ENCODE measurements at regions not wholly inside any gene's neighbourhood (a gene's known extent, or its start where the extent isn't known, plus 50 kb on each side); places are given as distances from the start of the nearest gene placed in this dataset.

DNA sequence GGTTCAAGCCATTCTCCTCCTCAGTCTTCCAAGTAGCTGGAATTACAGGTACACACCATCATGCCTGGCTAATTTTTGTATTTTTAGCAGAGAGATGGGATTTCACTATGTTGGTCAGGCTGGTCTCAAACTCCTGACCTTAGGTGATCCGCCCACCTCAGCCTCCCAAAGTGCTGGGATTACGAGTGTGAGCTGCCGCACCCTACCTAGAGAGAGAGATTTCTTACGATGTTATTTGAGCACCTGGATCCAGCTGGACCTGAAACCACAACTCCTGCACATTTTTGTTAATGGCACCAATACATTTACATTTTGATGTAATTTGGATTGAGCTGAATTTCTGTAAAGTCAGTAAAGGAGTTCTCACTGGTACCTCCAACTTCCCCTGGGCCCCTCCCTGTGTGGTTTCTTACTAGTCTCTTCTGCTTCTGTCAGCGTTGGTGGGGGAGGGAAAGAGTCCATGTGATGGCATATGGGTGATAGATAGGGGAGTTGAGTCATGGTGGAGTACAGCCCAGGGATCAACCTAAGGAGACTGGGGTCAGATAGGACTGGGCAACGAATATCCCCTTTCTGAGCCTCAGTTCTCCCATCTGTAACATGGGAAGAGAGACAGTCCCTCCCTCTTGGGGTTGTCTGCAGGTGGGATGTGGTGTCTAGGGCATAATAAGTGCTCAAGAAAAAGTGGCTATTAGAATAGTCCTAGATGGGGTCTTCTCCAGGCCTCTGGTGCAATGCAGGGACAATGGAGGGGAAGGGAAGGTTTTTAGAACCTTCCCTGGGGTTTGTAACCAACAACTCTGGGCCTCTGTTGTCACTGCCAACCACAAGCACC lies 83.3 kb upstream of the MED13L start:
- DNase-seq (ENCODE audit: low read depth) = no peak
- no peak for TF ChIP-seq CTCF (IDR thresholded peaks at IDR 0.05; ENCODE audit: control insufficient read depth, extremely low read depth, insufficient read depth)
- H3K4me3 ChIP-seq (ENCODE audit: low read depth, low read length) = no peak overlapping the region

GRCh38 chr12:116361414-116362223 lies 84.1 kb upstream of the MED13L start:
- DNase-seq (ENCODE audit: low read depth) = no peak
- no peak for TF ChIP-seq CTCF (IDR thresholded peaks at IDR 0.05; ENCODE audit: control insufficient read depth, extremely low read depth, insufficient read depth)
- no peak overlapping the region for H3K4me3 ChIP-seq (ENCODE audit: low read depth, low read length)

DNA sequence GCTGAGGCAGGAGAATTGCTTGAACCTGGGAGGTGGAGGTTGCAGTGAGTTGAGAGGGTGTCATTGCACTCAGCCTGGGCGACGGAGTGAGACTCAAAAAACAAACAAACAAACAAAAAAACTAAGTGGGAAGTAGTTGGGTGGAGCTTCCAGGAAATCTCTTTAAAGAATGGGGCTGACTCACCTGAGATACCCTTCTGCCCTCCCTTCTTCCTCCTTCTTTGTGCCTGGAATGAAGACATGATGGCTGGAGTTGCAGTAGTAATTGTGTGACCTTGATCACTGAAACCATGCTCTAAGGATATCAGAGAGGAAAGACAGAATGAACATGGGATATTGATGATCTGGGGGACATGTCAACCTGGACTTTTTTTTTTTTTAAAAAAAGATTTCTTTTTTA lies 87.6 kb upstream of the MED13L start:
- no peak for TF ChIP-seq CTCF (IDR thresholded peaks at IDR 0.05; ENCODE audit: control insufficient read depth, extremely low read depth, insufficient read depth)
- H3K4me3 ChIP-seq (ENCODE audit: low read depth, low read length) = no peak overlapping the region
- no peak for DNase-seq (ENCODE audit: low read depth)

GRCh38 chr12:116365606-116366455 lies 88.3 kb upstream of the MED13L start:
- no peak for DNase-seq (ENCODE audit: low read depth)
- H3K4me3 ChIP-seq (ENCODE audit: low read depth, low read length) = no peak overlapping the region
- no peak for TF ChIP-seq CTCF (IDR thresholded peaks at IDR 0.05; ENCODE audit: control insufficient read depth, extremely low read depth, insufficient read depth)

DNA sequence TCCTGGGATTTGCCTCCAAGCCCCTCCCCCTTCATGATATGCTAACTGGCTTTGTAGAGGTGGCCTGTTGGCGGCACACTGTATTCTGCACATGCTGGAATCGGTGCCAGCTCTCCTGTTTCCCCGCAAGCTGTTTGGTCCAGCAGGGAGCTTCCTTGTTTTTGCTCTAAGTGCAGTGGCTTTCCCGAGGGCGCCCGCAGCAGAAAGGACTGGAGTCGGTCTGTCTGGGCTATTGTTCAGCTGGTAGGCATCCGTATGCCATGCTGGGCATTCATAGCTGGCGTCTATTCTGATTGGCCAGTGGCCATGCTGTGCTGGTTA lies 88.9 kb upstream of the MED13L start:
- peak; percentile 54 for DNase-seq (ENCODE audit: low read depth)
- no peak overlapping the region for H3K4me3 ChIP-seq (ENCODE audit: low read depth, low read length)
- TF ChIP-seq CTCF (IDR thresholded peaks at IDR 0.05; ENCODE audit: control insufficient read depth, extremely low read depth, insufficient read depth) = no peak

GRCh38 chr12:116366824-116367223 lies 89.3 kb upstream of the MED13L start:
- no peak overlapping the region for H3K4me3 ChIP-seq (ENCODE audit: low read depth, low read length)
- DNase-seq (ENCODE audit: low read depth) = no peak
- TF ChIP-seq CTCF (IDR thresholded peaks at IDR 0.05; ENCODE audit: control insufficient read depth, extremely low read depth, insufficient read depth) = no peak

Measured in LNCaP clone FGC (cell line).